Activated CD8-positive, alpha-beta memory T cell treated with anti-CD3 and anti-CD28 coated beads, Interleukin-2, amount 50 U/mL, for 48 hours (primary cell): ENCODE measurements at regions not wholly inside any gene's neighbourhood (a gene's known extent, or its start where the extent isn't known, plus 50 kb on each side); places are given as distances from the start of the nearest gene placed in this dataset.
"Not testable (repeated sequence)": the region's sequence is repeated elsewhere in the genome, so short reads cannot be mapped to it uniquely, and the experiment has no call there.

Experiments
- DNase-seq: peaks from one replicate; pipeline ENCODE4 v3.0.0-alpha.2; 2020

DNA sequence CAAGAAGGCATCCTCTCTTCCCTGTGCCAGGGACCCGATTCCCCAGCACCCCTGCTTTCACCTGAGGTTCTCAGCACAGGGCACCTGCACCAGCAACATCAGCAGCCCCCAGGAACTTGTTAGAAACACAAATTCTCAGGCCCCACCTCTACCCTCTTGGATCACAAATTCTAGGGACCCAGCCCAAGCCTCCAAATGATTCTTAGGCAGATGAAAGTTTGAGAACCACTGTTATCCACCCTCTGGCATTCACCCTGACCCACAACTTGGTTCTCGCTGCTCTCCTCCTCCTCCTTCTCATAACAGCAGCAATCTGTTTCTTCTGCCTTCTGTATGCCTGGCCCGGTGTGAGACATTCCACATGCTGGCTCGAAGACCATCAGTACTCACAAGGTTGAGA, 60.3 kb upstream of the HIVEP3 start:
- no peak for DNase-seq

DNA sequence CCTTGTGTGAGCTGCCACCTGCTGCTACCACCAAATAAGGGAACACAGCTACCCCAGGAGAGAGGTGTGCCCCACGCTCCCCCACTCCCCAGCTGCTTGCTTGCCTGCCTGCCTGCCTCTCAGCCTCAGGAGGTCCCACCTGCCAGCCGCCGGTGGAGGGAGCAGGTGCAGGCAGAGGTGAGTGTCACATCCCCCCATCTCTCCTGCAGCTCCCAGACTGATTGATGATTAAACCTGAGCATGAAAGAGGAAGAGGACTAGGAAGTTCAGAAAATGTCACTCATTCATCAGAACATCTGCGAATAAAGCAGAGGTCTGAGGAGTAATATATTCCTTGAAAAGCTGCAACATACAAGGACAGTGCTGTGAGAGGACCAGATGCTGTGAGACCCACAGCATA, 58.6 kb upstream of the HIVEP3 start:
- no peak for DNase-seq

DNA sequence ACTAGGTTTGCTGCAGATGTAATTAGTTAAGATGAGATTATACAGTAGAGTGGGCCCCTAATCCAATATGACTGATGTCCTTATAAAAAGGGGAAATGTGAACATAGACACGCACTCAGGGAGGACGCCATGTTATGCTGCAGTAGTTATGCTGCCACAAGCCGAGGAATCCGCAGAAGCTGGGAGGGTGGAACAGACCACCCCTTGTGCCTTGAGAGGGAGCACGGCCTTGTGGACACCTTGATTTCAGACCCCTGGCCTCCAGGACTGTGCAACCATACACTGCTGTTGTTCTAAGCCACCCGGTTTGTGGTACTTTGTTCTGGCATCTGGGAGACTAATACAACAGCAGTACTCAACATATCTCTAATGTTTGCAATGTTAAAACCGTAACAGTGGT, 57.9 kb upstream of the HIVEP3 start:
- DNase-seq, result no peak

DNA sequence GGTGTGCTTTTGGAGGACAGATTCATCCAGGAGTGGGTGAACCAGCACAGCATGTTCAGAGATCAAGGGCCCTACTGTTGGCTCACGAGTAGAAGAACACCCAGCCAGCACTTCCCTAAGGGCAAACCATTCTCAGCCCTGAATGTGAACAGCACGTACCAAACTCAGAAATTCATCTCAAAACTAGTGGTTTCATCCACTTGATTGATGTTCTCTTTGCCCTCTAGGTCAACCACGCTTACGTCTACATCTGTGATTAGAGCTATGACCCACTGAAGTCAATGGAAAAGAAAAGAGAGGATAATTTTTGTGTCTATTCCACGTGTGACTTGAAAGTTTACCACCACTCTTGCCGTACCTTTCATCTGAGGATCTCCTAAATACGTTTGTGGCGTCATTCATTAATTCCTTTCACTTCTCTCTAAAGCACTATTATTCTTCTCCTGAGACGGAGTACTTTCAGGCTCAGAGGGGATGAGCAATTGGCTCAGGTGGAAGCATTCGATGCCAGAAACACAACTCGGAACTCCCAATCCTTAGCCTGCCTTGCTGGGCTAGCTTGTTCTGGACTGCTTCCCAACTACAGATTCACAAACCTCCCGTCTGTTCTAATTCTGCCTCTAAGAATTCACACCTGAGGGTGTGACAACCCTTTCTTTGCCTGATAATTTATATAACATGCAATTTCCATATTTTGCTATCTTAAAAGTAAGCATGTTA, 57.3 kb upstream of the HIVEP3 start:
- no peak for DNase-seq

DNA sequence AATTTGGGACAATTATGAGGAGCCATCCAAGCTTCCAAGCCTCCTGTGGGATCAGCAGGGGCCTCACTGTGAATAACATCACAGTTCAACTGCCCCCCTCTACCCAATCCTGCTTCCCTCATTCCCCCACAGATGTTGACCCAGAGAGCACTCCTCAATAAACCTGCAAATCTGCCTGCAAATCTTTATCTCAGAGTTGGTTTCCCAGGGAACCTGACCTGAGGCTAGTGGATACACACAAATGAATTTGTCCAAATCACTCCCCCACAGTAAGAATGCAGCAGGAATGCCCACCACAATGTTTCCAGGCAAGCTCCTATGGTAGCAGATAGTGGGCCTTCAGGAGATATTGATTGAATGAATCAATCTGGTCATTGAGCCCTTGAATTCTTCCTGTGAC, 56.4 kb upstream of the HIVEP3 start:
- no peak for DNase-seq

DNA sequence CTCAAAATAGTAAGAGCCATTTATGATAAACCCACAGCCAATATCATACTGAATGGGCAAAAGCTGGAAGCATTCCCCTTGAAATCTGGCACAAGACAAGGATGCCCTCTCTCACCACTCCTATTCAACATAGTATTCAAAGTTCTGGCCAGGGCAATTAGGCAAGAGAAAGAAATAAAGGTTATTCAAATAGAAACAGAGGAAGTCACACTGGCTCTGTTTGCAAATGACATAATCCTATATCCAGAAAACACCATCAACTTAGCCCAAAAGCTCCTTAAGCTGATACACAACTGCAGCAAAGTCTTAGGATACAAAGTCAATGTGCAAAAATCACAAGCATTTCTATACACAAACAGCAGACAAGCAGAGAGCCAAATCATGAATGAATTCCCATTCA, 49.8 kb upstream of the HIVEP3 start:
- DNase-seq, result not testable (repeated sequence)
